Hepatocyte (in vitro differentiated cells): ENCODE measurements at regions not wholly inside any gene's neighbourhood (a gene's known extent, or its start where the extent isn't known, plus 50 kb on each side); places are given as distances from the start of the nearest gene placed in this dataset. TPM values are rescaled to one million over a fixed set of nuclear protein-coding genes. Genes with fewer than 3 reads are reported as not detected.

ENCODE experiments used
- DNase-seq: peaks from one replicate; pipeline ENCODE4 v3.0.0-alpha.2; 2016; ENCODE audit warnings: low spot score
- H2AFZ ChIP-seq: fragments of 200-600 bp; sonication (generic); 2 replicates; pipeline ENCODE4 v1.6.0; 2016; ENCODE audit warnings: antibody characterized with exemption, mild to moderate bottlenecking
- H3K27ac ChIP-seq: fragments of 200-600 bp; sonication (generic); 2 replicates; pipeline ENCODE4 v1.5.1; 2016; ENCODE audit warnings: mild to moderate bottlenecking
- H3K27me3 ChIP-seq: fragments of 200-600 bp; sonication (generic); 2 replicates; pipeline ENCODE4 v1.6.1; 2016
- H3K36me3 ChIP-seq: fragments of 200-600 bp; sonication (generic); replicated peaks from 2 replicates; pipeline ENCODE4 v1.5.1; 2016; ENCODE audit warnings: low read depth; ENCODE audit not compliant: insufficient read depth
- H3K4me1 ChIP-seq: fragments of 200-600 bp; sonication (generic); 2 replicates; pipeline ENCODE4 v1.5.1; 2016; ENCODE audit warnings: mild to moderate bottlenecking, moderate library complexity; ENCODE audit not compliant: insufficient read depth
- H3K4me2 ChIP-seq: fragments of 200-600 bp; sonication (generic); 2 replicates; pipeline ENCODE4 v1.6.0; 2016
- H3K4me3 ChIP-seq: fragments of 200-600 bp; sonication (generic); 2 replicates; pipeline ENCODE4 v1.5.1; 2016; ENCODE audit warnings: mild to moderate bottlenecking
- H3K79me2 ChIP-seq: fragments of 200-600 bp; sonication (generic); 2 replicates; pipeline ENCODE4 v1.6.0; 2017; ENCODE audit warnings: mild to moderate bottlenecking
- H3K9me2 ChIP-seq: fragments of 200-600 bp; sonication (generic); replicated peaks from 2 replicates; pipeline ENCODE4 v1.6.0; 2017; ENCODE audit warnings: mild to moderate bottlenecking; ENCODE audit not compliant: insufficient read depth
- H3K9me3 ChIP-seq: fragments of 200-600 bp; sonication (generic); 2 replicates; pipeline ENCODE4 v1.5.1; 2016; ENCODE audit warnings: low read depth, mild to moderate bottlenecking
- H4K20me1 ChIP-seq: fragments of 200-600 bp; sonication (generic); 2 replicates; pipeline ENCODE4 v1.6.0; 2016; ENCODE audit warnings: mild to moderate bottlenecking; ENCODE audit not compliant: insufficient read depth, poor library complexity, severe bottlenecking
- EZH2 ChIP-seq: fragments of 200-600 bp; sonication (generic); IDR thresholded peaks from 2 replicates; pipeline ENCODE4 v1.6.1; 2016; ENCODE audit warnings: antibody characterized with exemption, mild to moderate bottlenecking, borderline replicate concordance
- EZH2phosphoT487 ChIP-seq: fragments of 200-600 bp; sonication (generic); IDR thresholded peaks from one replicate; pipeline ENCODE4 v1.6.1; 2018; ENCODE audit warnings: antibody characterized with exemption, mild to moderate bottlenecking, low read depth, moderate library complexity; ENCODE audit not compliant: unreplicated experiment, severe bottlenecking
- WGBS: methylation state at CpG from one replicate; pipeline ENCODE4 v1.1.6; 2016; ENCODE audit warnings: low lambda C conversion rate; ENCODE audit errors: missing lambda C conversion rate; 5-methylcytosine and 5-hydroxymethylcytosine counted together
- small RNA-seq: library from RNA; depleted of rRNA; stranded (forward); fragments of <200 nt; gene quantifications from one replicate; pipeline ENCODE3, GENCODE V24; 2014
- TF ChIP-seq, protein P1 (sequence below): fragments of 200-600 bp; sonication (generic); IDR thresholded peaks from 2 replicates; pipeline ENCODE4 v1.5.1; 2016; ENCODE audit warnings: antibody characterized with exemption, mild to moderate bottlenecking; ENCODE audit not compliant: poor library complexity

DNA sequence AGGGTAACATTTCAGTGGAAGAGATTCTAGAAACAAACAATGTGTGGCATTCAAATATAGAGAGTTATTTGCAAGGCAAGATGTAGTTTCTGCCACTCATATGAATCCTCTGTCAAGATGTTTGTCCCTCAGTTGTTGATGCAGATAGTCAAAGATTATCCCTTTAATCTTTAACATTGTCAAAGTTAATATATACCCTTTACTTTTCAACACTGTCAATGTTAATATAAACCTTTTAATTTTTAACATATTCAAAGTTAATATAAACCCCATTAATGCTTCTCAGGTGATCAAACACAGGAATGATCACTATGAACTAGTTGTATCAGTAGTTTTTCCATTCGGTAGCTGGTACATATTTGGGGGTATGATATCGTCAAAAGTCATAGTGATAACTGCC is 51.9 kb upstream of the PICALM start:
- Histone ChIP-seq H3K79me2 (no peaks in the 10 kb centered on the region), H2AFZ (no peak overlapping the region), H3K27me3 (no peaks in the 10 kb centered on the region), H3K4me3 (no peak overlapping the region), H4K20me1 (no peaks in the 10 kb centered on the region), H3K27ac (no peak overlapping the region), H3K9me2 (no peaks in the 10 kb centered on the region), H3K4me2 (no peak overlapping the region), H3K4me1 (peaks cover 4% of the 10 kb centered on the region), H3K36me3 (no peaks in the 10 kb centered on the region), H3K9me3 (no peaks in the 10 kb centered on the region)
- DNase-seq, result no peak
- 77% methylated on average over 2 of the region's 2 CpGs for WGBS
- TF ChIP-seq EZH2, result no peak
- TF ChIP-seq, protein P1, sequence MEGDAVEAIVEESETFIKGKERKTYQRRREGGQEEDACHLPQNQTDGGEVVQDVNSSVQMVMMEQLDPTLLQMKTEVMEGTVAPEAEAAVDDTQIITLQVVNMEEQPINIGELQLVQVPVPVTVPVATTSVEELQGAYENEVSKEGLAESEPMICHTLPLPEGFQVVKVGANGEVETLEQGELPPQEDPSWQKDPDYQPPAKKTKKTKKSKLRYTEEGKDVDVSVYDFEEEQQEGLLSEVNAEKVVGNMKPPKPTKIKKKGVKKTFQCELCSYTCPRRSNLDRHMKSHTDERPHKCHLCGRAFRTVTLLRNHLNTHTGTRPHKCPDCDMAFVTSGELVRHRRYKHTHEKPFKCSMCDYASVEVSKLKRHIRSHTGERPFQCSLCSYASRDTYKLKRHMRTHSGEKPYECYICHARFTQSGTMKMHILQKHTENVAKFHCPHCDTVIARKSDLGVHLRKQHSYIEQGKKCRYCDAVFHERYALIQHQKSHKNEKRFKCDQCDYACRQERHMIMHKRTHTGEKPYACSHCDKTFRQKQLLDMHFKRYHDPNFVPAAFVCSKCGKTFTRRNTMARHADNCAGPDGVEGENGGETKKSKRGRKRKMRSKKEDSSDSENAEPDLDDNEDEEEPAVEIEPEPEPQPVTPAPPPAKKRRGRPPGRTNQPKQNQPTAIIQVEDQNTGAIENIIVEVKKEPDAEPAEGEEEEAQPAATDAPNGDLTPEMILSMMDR, result no peak
- TF ChIP-seq EZH2phosphoT487, result no peak

DNA sequence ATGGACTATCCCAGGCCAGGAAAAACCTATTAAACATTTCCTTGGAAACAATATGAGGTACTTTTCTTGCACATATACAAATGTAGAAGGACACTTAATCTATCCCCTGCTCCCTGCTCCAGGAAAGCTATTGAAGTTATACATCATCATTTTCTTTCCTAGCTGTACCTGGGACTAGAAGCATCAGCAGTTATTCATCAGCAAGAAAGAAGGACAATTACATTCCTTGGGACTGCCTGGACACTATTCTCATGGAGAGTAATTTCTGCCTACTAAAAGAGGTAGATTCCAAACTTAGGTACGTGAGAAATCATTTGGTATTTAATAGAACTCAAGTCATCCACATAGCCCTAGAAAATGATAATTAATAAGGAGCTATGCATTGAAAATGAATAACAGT is 51.0 kb upstream of the PICALM start:
- TF ChIP-seq, protein P1, result no peak
- Histone ChIP-seq H2AFZ (no peak overlapping the region), H3K9me2 (no peaks in the 10 kb centered on the region), H3K9me3 (no peaks in the 10 kb centered on the region), H3K4me3 (no peak overlapping the region), H3K79me2 (no peaks in the 10 kb centered on the region), H3K4me1 (peaks cover 4% of the 10 kb centered on the region), H3K27me3 (no peaks in the 10 kb centered on the region), H3K36me3 (no peaks in the 10 kb centered on the region), H3K4me2 (no peak overlapping the region), H4K20me1 (no peaks in the 10 kb centered on the region), H3K27ac (no peak overlapping the region)
- DNase-seq, result no peak
- WGBS, result 88% methylated on average over 1 of the region's 1 CpG

DNA sequence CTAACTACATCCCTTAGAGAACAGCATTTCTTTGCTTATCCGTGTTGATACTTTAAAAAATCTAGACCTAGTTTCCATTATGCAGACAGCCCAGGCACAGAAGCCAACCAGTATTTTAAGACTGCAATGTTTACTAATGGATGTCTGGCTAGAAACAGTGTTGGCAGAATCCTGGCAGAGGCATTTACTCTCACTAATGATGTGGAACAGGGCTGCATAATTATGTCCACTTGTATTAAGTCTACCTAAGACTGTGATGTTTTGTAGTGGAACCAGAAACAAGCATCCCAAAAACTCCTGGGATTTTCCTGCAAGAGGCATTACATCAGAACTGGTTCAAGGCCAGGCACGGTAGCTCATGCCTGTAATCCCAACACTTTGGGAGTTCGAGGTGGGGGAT is 50.2 kb upstream of the PICALM start:
- H3K4me2 ChIP-seq, result no peak overlapping the region
- H3K9me2 ChIP-seq, result no peaks in the 10 kb centered on the region
- no peaks in the 10 kb centered on the region for H3K36me3 ChIP-seq
- no peak overlapping the region for H3K27ac ChIP-seq
- TF ChIP-seq EZH2phosphoT487, result no peak
- TF ChIP-seq, protein P1, result no peak
- TF ChIP-seq EZH2, result no peak
- H3K9me3 ChIP-seq, result no peaks in the 10 kb centered on the region
- H3K4me3 ChIP-seq, result no peak overlapping the region
- DNase-seq, result no peak
- 52% methylated on average over 3 of the region's 3 CpGs for WGBS
- H3K4me1 ChIP-seq, result peaks cover 4% of the 10 kb centered on the region
- H4K20me1 ChIP-seq, result no peaks in the 10 kb centered on the region
- no peaks in the 10 kb centered on the region for H3K27me3 ChIP-seq
- H3K79me2 ChIP-seq, result no peaks in the 10 kb centered on the region
- no peak overlapping the region for H2AFZ ChIP-seq

Small RNA genes lying in the stretch of these regions (small RNA-seq; reads per million reads assigned to genes)
- gene RNU6-560P, result not detected
